VCaP (cell line): ENCODE measurements at regions not wholly inside any gene's neighbourhood (a gene's known extent, or its start where the extent isn't known, plus 50 kb on each side); places are given as distances from the start of the nearest gene placed in this dataset.

ENCODE experiments used
- H3K27ac ChIP-seq: fragments of 450-650 bp; 2 replicates; pipeline ENCODE4 v1.5.1; 2017
- TF ChIP-seq, protein P1 (sequence below): fragments of 450-650 bp; conservative IDR thresholded peaks from 2 replicates; pipeline ENCODE4 v1.5.1; 2017; ENCODE audit warnings: mild to moderate bottlenecking, moderate library complexity

DNA sequence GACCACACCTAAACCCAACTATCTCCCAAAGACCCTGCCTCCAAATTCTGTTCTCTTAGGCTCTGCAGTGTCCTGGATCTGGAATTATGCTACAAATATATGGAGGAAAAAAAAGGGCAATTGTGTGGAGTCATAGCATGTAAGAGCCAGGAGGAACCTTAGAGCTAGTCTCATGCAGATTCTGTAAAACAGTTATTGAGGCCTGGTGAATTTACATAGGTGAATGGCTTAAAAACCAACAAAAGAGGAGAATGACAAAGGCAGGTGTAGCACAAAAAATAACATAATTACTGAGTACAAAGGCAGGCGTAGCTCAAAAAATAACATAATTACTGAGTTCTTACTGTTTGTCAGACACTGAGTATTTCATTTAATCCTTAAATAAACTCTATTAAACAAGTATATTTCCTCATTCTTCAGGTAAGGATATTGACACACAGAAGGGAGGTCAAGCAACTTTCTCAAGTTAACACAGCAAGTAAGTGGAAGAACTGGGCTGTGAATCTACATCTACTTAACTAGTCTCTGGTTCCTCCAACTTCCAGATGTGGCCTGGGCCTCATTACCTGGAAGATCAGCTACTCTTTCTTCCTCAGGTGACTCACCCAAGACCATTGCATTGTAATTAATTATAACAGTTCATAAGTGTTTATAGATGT lies 938.9 kb upstream of the TENM4 start:
- TF ChIP-seq, protein P1, sequence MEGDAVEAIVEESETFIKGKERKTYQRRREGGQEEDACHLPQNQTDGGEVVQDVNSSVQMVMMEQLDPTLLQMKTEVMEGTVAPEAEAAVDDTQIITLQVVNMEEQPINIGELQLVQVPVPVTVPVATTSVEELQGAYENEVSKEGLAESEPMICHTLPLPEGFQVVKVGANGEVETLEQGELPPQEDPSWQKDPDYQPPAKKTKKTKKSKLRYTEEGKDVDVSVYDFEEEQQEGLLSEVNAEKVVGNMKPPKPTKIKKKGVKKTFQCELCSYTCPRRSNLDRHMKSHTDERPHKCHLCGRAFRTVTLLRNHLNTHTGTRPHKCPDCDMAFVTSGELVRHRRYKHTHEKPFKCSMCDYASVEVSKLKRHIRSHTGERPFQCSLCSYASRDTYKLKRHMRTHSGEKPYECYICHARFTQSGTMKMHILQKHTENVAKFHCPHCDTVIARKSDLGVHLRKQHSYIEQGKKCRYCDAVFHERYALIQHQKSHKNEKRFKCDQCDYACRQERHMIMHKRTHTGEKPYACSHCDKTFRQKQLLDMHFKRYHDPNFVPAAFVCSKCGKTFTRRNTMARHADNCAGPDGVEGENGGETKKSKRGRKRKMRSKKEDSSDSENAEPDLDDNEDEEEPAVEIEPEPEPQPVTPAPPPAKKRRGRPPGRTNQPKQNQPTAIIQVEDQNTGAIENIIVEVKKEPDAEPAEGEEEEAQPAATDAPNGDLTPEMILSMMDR = no peak
- H3K27ac ChIP-seq = no peak overlapping the region

DNA sequence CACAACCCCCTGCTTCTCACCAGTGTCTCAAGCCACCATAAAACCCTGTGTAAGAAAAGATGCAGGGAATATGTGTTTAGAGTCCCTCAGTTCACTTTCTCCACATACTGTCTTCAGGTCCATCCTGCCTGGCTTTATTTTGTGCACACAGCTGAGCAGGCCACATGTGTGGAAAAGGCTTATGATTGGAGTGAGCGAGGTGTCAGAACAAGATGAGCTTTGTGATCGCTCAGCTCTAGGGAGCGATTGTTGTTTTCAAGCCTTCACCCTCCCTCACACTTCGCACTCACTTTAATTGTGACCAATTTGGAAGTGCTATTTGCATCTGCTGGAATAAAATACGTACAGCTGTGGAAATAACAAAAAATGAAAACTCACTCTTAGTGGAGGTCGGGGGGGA lies 931.1 kb upstream of the TENM4 start:
- TF ChIP-seq, protein P1 = no peak
- peak overlapping the region; percentile 33 for H3K27ac ChIP-seq

DNA sequence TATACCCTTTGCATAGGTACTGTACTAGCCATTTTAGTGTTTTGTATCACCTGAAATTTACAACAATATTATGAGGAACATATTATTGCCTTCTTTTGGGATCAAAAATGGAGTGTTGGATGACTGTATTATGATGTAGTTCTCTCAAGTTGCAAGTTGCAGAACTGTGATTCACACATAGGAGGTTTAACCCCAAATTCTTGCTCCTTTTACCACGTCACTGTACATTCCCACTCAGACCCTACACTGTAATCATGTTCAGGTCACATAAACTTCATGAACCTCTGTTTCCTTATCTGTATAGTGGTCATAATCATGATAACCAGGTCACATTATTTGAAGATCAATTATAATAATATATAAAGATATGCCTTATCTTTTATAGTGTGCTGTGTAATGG lies 925.1 kb upstream of the TENM4 start:
- no peak overlapping the region for H3K27ac ChIP-seq
- TF ChIP-seq, protein P1 = no peak

DNA sequence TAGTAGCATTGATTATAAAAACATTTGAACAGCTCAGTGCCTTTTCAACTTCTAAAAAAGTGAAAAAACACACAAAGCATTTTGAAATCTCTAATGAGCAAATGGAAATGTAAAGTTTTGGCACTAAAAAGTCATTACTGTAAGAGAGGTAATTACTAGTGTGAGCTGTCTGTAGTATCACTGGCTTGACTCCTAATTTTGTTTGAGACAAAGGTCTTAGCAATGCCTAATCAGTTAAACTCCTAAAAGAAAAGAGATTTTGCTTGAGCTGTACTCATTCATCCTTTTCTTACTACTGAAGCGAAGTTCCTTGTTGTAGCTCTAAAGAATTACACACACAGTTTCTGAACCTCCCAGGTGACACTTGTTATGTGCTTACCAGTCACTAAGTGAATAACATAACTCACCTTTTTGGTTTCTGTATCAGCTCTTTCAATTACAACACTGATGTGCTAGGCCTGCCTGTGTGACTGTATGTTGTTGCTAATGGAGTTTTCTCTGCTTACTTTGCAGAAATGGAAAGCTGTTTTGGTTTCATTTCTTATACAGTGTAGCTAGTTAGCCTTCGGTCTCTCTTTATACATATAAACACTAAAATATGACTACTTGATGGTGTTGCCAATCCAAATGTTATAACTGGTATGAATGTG lies 924.4 kb upstream of the TENM4 start:
- H3K27ac ChIP-seq = no peak overlapping the region
- TF ChIP-seq, protein P1 = no peak

DNA sequence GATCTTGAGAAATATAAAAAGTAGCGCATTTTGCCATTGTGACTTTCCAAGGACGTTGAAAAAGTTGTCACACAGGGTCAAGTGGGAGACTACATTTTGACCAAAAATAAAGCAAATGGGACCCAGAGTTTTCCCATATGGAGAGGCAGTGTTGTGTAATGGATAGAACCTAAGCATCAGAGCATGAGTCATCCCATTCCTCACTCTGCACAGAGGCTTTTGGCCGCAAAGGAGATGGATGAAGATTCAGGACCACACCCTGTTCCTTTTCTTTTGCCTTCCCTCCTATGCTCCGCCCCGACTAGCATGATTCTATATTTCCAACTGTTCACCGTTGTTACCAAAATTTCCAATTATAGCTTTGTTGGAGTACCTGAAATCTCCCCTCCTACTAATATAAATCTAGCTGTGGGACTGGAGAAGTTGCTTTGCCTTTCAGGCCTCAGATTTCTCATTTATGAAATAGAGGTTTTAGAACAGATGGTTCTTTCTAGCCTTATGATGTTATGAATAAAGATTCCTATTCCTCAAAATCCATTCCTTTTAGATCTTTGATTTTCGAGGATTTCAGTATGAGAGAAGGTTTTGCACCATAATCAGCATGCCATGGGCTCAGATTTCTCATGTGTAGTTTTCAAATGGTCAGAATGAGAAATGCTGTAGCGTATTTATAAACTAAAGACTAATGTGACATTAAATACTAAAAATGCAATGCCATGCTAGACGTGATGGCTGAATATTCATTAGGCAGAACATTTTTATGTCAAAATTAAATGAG lies 921.9 kb upstream of the TENM4 start:
- H3K27ac ChIP-seq = no peak overlapping the region
- TF ChIP-seq, protein P1 = no peak

DNA sequence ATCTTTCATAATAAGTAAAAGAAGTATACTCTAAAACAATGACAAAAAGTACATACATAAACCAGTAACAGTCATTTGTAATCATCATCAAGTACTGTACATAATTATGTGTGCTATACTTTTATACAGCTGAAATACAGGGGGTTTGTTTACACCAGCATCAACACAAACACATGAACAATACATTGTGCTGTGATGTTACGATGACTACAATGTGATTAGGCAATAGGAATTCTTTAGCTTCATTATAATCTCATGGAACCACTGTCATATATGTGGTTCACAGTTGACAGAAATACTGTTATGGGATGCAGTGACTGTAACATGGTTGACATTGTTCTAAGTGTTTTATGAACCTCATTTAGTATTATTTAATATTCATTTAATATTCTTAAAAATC lies 914.4 kb upstream of the TENM4 start:
- no peak overlapping the region for H3K27ac ChIP-seq
- TF ChIP-seq, protein P1 = no peak

DNA sequence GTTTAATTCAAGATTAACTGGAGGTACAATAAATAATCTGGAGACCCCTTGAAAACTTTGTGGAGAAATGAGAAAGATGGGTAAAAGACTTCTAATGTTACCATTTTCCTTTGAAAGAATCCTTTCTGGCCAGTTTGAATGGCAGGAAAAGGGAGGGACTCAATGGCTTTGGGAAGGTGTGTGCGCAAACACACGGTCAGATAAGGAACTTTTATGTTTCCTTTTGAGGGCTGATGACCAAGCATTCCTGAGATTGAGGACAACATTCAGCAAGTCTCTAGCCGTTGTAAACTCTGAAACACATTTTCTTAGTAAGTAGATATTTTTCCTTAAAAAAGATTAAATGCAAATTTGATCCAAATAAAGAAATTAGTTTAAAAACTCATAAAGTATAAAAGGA lies 909.7 kb upstream of the TENM4 start:
- TF ChIP-seq, protein P1 = no peak
- H3K27ac ChIP-seq = peak overlapping the region; percentile 54
